ENCODE measurements at regions not wholly inside any gene's neighbourhood (a gene's known extent, or its start where the extent isn't known, plus 50 kb on each side); places are given as distances from the start of the nearest gene placed in this dataset.

GRCh38 chr13:34056733-34057258 lies 238.8 kb downstream of the RFC3 start:
- Histone ChIP-seq H3K4me3 (ENCODE audit: insufficient read depth, low read length) (no peak overlapping the region), H3K27ac (ENCODE audit: low read depth, low read length) (no peak overlapping the region), H3K9me3 (ENCODE audit: low read depth, low read length) (no peaks in the 10 kb centered on the region), H4K20me1 (ENCODE audit: insufficient read depth, low read length) (no peaks in the 10 kb centered on the region), H3K36me3 (ENCODE audit: insufficient read depth, low read length) (no peaks in the 10 kb centered on the region), H2AFZ (ENCODE audit: low read length) (no peak overlapping the region), H3K4me2 (ENCODE audit: insufficient read depth, low read length) (no peak overlapping the region), H3K4me1 (ENCODE audit: insufficient read depth, low read length) (no peaks in the 10 kb centered on the region), H3K27me3 (ENCODE audit: insufficient read depth, low read length) (no peaks in the 10 kb centered on the region), H3K79me2 (ENCODE audit: insufficient read depth, low read length) (no peaks in the 10 kb centered on the region)
- no peak for TF ChIP-seq CTCF (IDR thresholded peaks at IDR 0.05; ENCODE audit: extremely low read depth, low read depth, low read length)
- DNase-seq (ENCODE audit: insufficient read length, low spot score, missing footprints): peak; percentile 18

GRCh38 chr13:34064456-34065205 lies 246.7 kb downstream of the RFC3 start:
- H3K4me2 ChIP-seq (ENCODE audit: insufficient read depth, low read length): no peak overlapping the region
- no peaks in the 10 kb centered on the region for H3K4me1 ChIP-seq (ENCODE audit: insufficient read depth, low read length)
- no peak for DNase-seq (ENCODE audit: insufficient read length, low spot score, missing footprints)
- H2AFZ ChIP-seq (ENCODE audit: low read length): no peak overlapping the region
- H3K27me3 ChIP-seq (ENCODE audit: insufficient read depth, low read length): no peaks in the 10 kb centered on the region
- H3K9me3 ChIP-seq (ENCODE audit: low read depth, low read length): no peaks in the 10 kb centered on the region
- TF ChIP-seq CTCF (IDR thresholded peaks at IDR 0.05; ENCODE audit: extremely low read depth, low read depth, low read length): no peak
- no peaks in the 10 kb centered on the region for H3K79me2 ChIP-seq (ENCODE audit: insufficient read depth, low read length)
- no peaks in the 10 kb centered on the region for H4K20me1 ChIP-seq (ENCODE audit: insufficient read depth, low read length)
- no peak overlapping the region for H3K27ac ChIP-seq (ENCODE audit: low read depth, low read length)
- no peaks in the 10 kb centered on the region for H3K36me3 ChIP-seq (ENCODE audit: insufficient read depth, low read length)
- no peak overlapping the region for H3K4me3 ChIP-seq (ENCODE audit: insufficient read depth, low read length)

GRCh38 chr13:34065928-34066327 lies 248.0 kb downstream of the RFC3 start:
- no peak overlapping the region for H3K4me2 ChIP-seq (ENCODE audit: insufficient read depth, low read length)
- H3K27ac ChIP-seq (ENCODE audit: low read depth, low read length): no peak overlapping the region
- H3K4me3 ChIP-seq (ENCODE audit: insufficient read depth, low read length): no peak overlapping the region
- H3K4me1 ChIP-seq (ENCODE audit: insufficient read depth, low read length): no peaks in the 10 kb centered on the region
- no peaks in the 10 kb centered on the region for H3K27me3 ChIP-seq (ENCODE audit: insufficient read depth, low read length)
- H3K79me2 ChIP-seq (ENCODE audit: insufficient read depth, low read length): no peaks in the 10 kb centered on the region
- no peaks in the 10 kb centered on the region for H4K20me1 ChIP-seq (ENCODE audit: insufficient read depth, low read length)
- no peaks in the 10 kb centered on the region for H3K36me3 ChIP-seq (ENCODE audit: insufficient read depth, low read length)
- TF ChIP-seq CTCF (IDR thresholded peaks at IDR 0.05; ENCODE audit: extremely low read depth, low read depth, low read length): no peak
- H2AFZ ChIP-seq (ENCODE audit: low read length): no peak overlapping the region
- no peak for DNase-seq (ENCODE audit: insufficient read length, low spot score, missing footprints)
- no peaks in the 10 kb centered on the region for H3K9me3 ChIP-seq (ENCODE audit: low read depth, low read length)

- no peaks in the 10 kb centered on the region for H3K9me3 ChIP-seq (ENCODE audit: low read depth, low read length)
- no peak overlapping the region for H3K4me2 ChIP-seq (ENCODE audit: insufficient read depth, low read length)
- TF ChIP-seq CTCF (IDR thresholded peaks at IDR 0.05; ENCODE audit: extremely low read depth, low read depth, low read length): no peak
- no peaks in the 10 kb centered on the region for H3K27me3 ChIP-seq (ENCODE audit: insufficient read depth, low read length)
- no peaks in the 10 kb centered on the region for H3K4me1 ChIP-seq (ENCODE audit: insufficient read depth, low read length)
- no peak overlapping the region for H2AFZ ChIP-seq (ENCODE audit: low read length)
- no peak overlapping the region for H3K27ac ChIP-seq (ENCODE audit: low read depth, low read length)
- DNase-seq (ENCODE audit: insufficient read length, low spot score, missing footprints): no peak
- no peaks in the 10 kb centered on the region for H3K79me2 ChIP-seq (ENCODE audit: insufficient read depth, low read length)
- no peaks in the 10 kb centered on the region for H4K20me1 ChIP-seq (ENCODE audit: insufficient read depth, low read length)
- no peak overlapping the region for H3K4me3 ChIP-seq (ENCODE audit: insufficient read depth, low read length)
- no peaks in the 10 kb centered on the region for H3K36me3 ChIP-seq (ENCODE audit: insufficient read depth, low read length)
Measured at GRCh38 chr13:34066344-34066743, 248.4 kb downstream of the RFC3 start.
